IMR-90 (cell line): ENCODE measurements at regions not wholly inside any gene's neighbourhood (a gene's known extent, or its start where the extent isn't known, plus 50 kb on each side); places are given as distances from the start of the nearest gene placed in this dataset.

Experiments
- ATAC-seq: fragments of 200-7000 bp; cut with Tn5 transposase; 2 replicates; pipeline ENCODE4 v1.9.1; 2020; ENCODE audit warnings: low read depth, mild to moderate bottlenecking, moderate library complexity
- BruUV-seq: library from RNA; stranded (reverse); fragments of 400-500 nt; replicated peaks from 2 replicates; lab custom pipeline; 2021; lab: Mats Ljungman, UMichigan
- CTCF ChIA-PET: fragments of 300-600 bp; formaldehyde crosslinking; extraction: SDS; loops from one replicate; lab custom pipeline; 2021; ENCODE audit warnings: antibody characterized with exemption; lab: Yijun Ruan, JAX
- POLR2A ChIA-PET: fragments of 300-600 bp; sonication (Branson Sonifier 250); formaldehyde crosslinking; loops from one replicate; lab custom pipeline; 2022; ENCODE audit warnings: antibody characterized with exemption; ENCODE audit not compliant: unreplicated experiment; lab: Charles Lee
- DNase-seq: peaks from one replicate; pipeline ENCODE4 v3.0.0; 2013
- H2AFZ ChIP-seq: replicated peaks from 2 replicates; pipeline ENCODE3; 2013; ENCODE audit warnings: low read length, mild to moderate bottlenecking; ENCODE audit not compliant: poor library complexity
- H2AK5ac ChIP-seq: 2 replicates; pipeline ENCODE4 v1.6.1; 2013; ENCODE audit warnings: low read depth, low read length, inconsistent platforms
- H2AK9ac ChIP-seq: replicated peaks from 2 replicates; pipeline ENCODE3; 2013; ENCODE audit warnings: mild to moderate bottlenecking, low read depth, low read length, moderate library complexity; ENCODE audit not compliant: poor library complexity
- H2BK120ac ChIP-seq: 2 replicates; pipeline ENCODE4 v1.6.1; 2013; ENCODE audit warnings: low read depth, low read length, inconsistent platforms
- H2BK15ac ChIP-seq: 3 replicates; pipeline ENCODE4 v1.6.1; 2013; ENCODE audit warnings: low read depth, low read length, inconsistent platforms
- H2BK20ac ChIP-seq: 2 replicates; pipeline ENCODE4 v1.6.1; 2013; ENCODE audit warnings: low read depth, mild to moderate bottlenecking, inconsistent platforms, low read length, moderate library complexity
- H2BK5ac ChIP-seq: 2 replicates; pipeline ENCODE4 v1.6.1; 2013; ENCODE audit warnings: mild to moderate bottlenecking, low read depth, low read length, inconsistent platforms; ENCODE audit not compliant: poor library complexity, severe bottlenecking
- H3K14ac ChIP-seq: replicated peaks from 2 replicates; pipeline ENCODE4 v1.6.1; 2013; ENCODE audit warnings: low read depth, low read length, inconsistent platforms
- H3K18ac ChIP-seq: 2 replicates; pipeline ENCODE4 v1.6.1; 2013; ENCODE audit warnings: low read depth, low read length, control low read depth
- H3K23ac ChIP-seq: 2 replicates; pipeline ENCODE4 v1.6.1; 2013; ENCODE audit warnings: low read depth, low read length, inconsistent platforms
- H3K27ac ChIP-seq: 2 replicates; pipeline ENCODE4 v1.5.1; 2013; ENCODE audit warnings: mild to moderate bottlenecking, control low read depth, low read length; ENCODE audit not compliant: insufficient read depth
- H3K27me3 ChIP-seq: 2 replicates; pipeline ENCODE4 v1.6.1; 2013; ENCODE audit warnings: low read length; ENCODE audit not compliant: control insufficient read depth, insufficient read depth
- H3K36me3 ChIP-seq: 2 replicates; pipeline ENCODE4 v1.6.1; 2013; ENCODE audit warnings: low read length, mixed read lengths; ENCODE audit not compliant: control insufficient read depth, insufficient read depth
- H3K4ac ChIP-seq: 2 replicates; pipeline ENCODE4 v1.6.1; 2013; ENCODE audit warnings: low read depth, low read length, inconsistent platforms
- H3K4me1 ChIP-seq: 2 replicates; pipeline ENCODE4 v1.6.1; 2013; ENCODE audit warnings: low read length, mixed read lengths; ENCODE audit not compliant: control insufficient read depth, insufficient read depth
- H3K4me2 ChIP-seq: 2 replicates; pipeline ENCODE4 v1.6.1; 2013; ENCODE audit warnings: low read depth, mild to moderate bottlenecking, control low read depth, low read length, moderate library complexity
- H3K4me3 ChIP-seq: 2 replicates; pipeline ENCODE4 v1.5.1; 2013; ENCODE audit warnings: low read depth, mild to moderate bottlenecking, control low read depth, low read length, moderate library complexity; ENCODE audit not compliant: insufficient read depth
- H3K56ac ChIP-seq: 2 replicates; pipeline ENCODE4 v1.6.1; 2013; ENCODE audit warnings: low read length, inconsistent platforms; ENCODE audit not compliant: insufficient read depth; ENCODE audit errors: extremely low read depth
- H3K79me1 ChIP-seq, 2 experiments: 2 replicates each; pipeline ENCODE4 v1.6.1; 2013; ENCODE audit warnings: low read length in 2 of 2, inconsistent platforms in 1 of 2, low read depth in 1 of 2
- H3K9ac ChIP-seq: 2 replicates; pipeline ENCODE4 v1.6.1; 2013; ENCODE audit warnings: low read depth, low read length, control low read depth
- H3K9me1 ChIP-seq: 2 replicates; pipeline ENCODE4 v1.6.1; 2013; ENCODE audit warnings: low read length, inconsistent platforms; ENCODE audit not compliant: insufficient read depth
- H3K9me3 ChIP-seq: 2 replicates; pipeline ENCODE4 v1.6.1; 2013; ENCODE audit warnings: low read length; ENCODE audit not compliant: control insufficient read depth, insufficient read depth
- H4K20me1 ChIP-seq: 2 replicates; pipeline ENCODE4 v1.6.1; 2013; ENCODE audit warnings: low read length, inconsistent platforms; ENCODE audit not compliant: insufficient read depth
- H4K5ac ChIP-seq: 2 replicates; pipeline ENCODE4 v1.6.1; 2013; ENCODE audit warnings: mild to moderate bottlenecking, low read depth, low read length, control low read depth
- H4K8ac ChIP-seq, 2 experiments: 2 replicates each; pipeline ENCODE4 v1.6.1; 2013; ENCODE audit warnings: low read depth in 2 of 2, low read length in 2 of 2, control low read depth in 1 of 2, inconsistent platforms in 1 of 2
- H4K91ac ChIP-seq: 2 replicates; pipeline ENCODE4 v1.6.1; 2013; ENCODE audit warnings: low read depth, low read length, inconsistent platforms; ENCODE audit not compliant: insufficient read depth
- CHD1 ChIP-seq: IDR thresholded peaks from 2 replicates; pipeline ENCODE4 v1.6.1; 2012; ENCODE audit warnings: low read depth, low read length, improper control_type of control experiment
- CTCF ChIP-seq: conservative IDR thresholded peaks from 2 replicates; pipeline ENCODE4 v1.5.1; 2012; ENCODE audit warnings: mild to moderate bottlenecking, low read depth, low read length, improper control_type of control experiment
- ELK1 ChIP-seq: fragments of 150-350 bp; IDR thresholded peaks from 2 replicates; pipeline ENCODE4 v1.6.1; 2016; ENCODE audit warnings: low read depth, mild to moderate bottlenecking, low read length, moderate library complexity, borderline replicate concordance
- MAFK ChIP-seq: IDR thresholded peaks from 2 replicates; pipeline ENCODE4 v1.6.1; 2012; ENCODE audit warnings: low read depth, low read length, improper control_type of control experiment
- MAZ ChIP-seq: IDR thresholded peaks from 2 replicates; pipeline ENCODE4 v1.6.1; 2012; ENCODE audit warnings: low read depth, mild to moderate bottlenecking, low read length, improper control_type of control experiment, moderate library complexity, borderline replicate concordance
- MXI1 ChIP-seq: IDR thresholded peaks from 2 replicates; pipeline ENCODE4 v1.6.1; 2012; ENCODE audit warnings: low read depth, mild to moderate bottlenecking, low read length, moderate library complexity, borderline replicate concordance
- POLR2A ChIP-seq: IDR thresholded peaks from 2 replicates; pipeline ENCODE4 v1.6.1; 2012; ENCODE audit warnings: mild to moderate bottlenecking, low read depth, low read length
- WGBS, 2 experiments: methylation state at CpG; one replicate each; pipeline versions ENCODE4 v1.1.5 to v1.1.7; 2013; ENCODE audit warnings: missing lambda C conversion rate in 2 of 2; ENCODE audit not compliant: insufficient read length in 1 of 2; ENCODE audit errors: extremely low coverage in 2 of 2; 5-methylcytosine and 5-hydroxymethylcytosine counted together
- dilution Hi-C: fragments of 300-500 bp; cut with HindIII; formaldehyde crosslinking; loops from one replicate; pipeline ENCODE4 v1.14.3; 2018; ENCODE audit warnings: low sequenced_read_pairs; ENCODE audit not compliant: unreplicated experiment
- in situ Hi-C: fragments of 300-500 bp; cut with MboI; formaldehyde crosslinking; loops from 3 replicates; pipeline ENCODE4 v1.14.3; 2019; ENCODE audit warnings: low sequenced_read_pairs, inconsistent platforms, mixed read lengths
- intact Hi-C: fragments of 100-400 bp; cut with micrococcal nuclease; formaldehyde crosslinking; loops from 2 replicates; pipeline ENCODE4 v1.10.0; 2022

- Histone ChIP-seq H4K5ac (no peak overlapping the region), H2AFZ (no peak overlapping the region), H2AK9ac (no peak overlapping the region), H2BK20ac (no peak overlapping the region), H3K4ac (no peak overlapping the region), H4K20me1 (no peaks in the 10 kb centered on the region), H3K23ac (no peak overlapping the region), H3K4me2 (no peak overlapping the region), H3K36me3 (no peaks in the 10 kb centered on the region), H3K4me1 (no peaks in the 10 kb centered on the region), H2BK15ac (no peak overlapping the region), H3K9me3 (peaks cover 7% of the 10 kb centered on the region), H3K79me1 (no peaks in the 10 kb centered on the region), H3K9me1 (no peaks in the 10 kb centered on the region), H3K9ac (no peak overlapping the region), H3K27me3 (no peaks in the 10 kb centered on the region), H3K56ac (no peak overlapping the region), H2BK120ac (no peak overlapping the region), H3K14ac (no peak overlapping the region), H4K8ac (no peak overlapping the region), H3K4me3 (no peak overlapping the region), H2AK5ac (no peak overlapping the region), H2BK5ac (no peak overlapping the region), H3K27ac (no peak overlapping the region), H4K91ac (no peak overlapping the region), H3K18ac (no peak overlapping the region)
- ATAC-seq (no peak), DNase-seq (no peak)
- WGBS, 2 experiments = no CpG with 5 or more reads among the region's 3 CpGs
- CTCF ChIA-PET = interaction anchor here (0.8 kb wide), 1 partner anchor 9 kb away, joined by 6 read pairs; no protein-coding TSS in a partner anchor
- POLR2A ChIA-PET = no interaction called here
- TF ChIP-seq POLR2A (no peak), MAZ (no peak), MAFK (no peak), CTCF (no peak), MXI1 (no peak), ELK1 (no peak), CHD1 (no peak)
- in situ Hi-C loops = no loop called here
- intact Hi-C loops = no loop called here
- dilution Hi-C loops = no loop called here
- BruUV-seq = no TSS peak
Observed at GRCh38 chr7:41756650-41757182, 53.8 kb upstream of the INHBA start.
